Neural cell (in vitro differentiated cells): ENCODE measurements at regions not wholly inside any gene's neighbourhood (a gene's known extent, or its start where the extent isn't known, plus 50 kb on each side); places are given as distances from the start of the nearest gene placed in this dataset.

ENCODE experiments used
- H2AFZ ChIP-seq: fragments of 200-600, 300-800 bp; sonication (generic), shearing (Covaris generic); 2 replicates; pipeline ENCODE4 v1.6.0; 2014; ENCODE audit warnings: low read depth, mild to moderate bottlenecking, antibody characterized with exemption, low read length, moderate library complexity
- H3F3A ChIP-seq: fragments of 200-600 bp; shearing (Covaris generic); 2 replicates; pipeline ENCODE4 v1.6.1; 2016; ENCODE audit warnings: mild to moderate bottlenecking, moderate library complexity, mixed read lengths, antibody characterized with exemption, low read length; ENCODE audit not compliant: insufficient read depth, poor library complexity, severe bottlenecking
- H3K27ac ChIP-seq: fragments of 200-600, 300-800 bp; sonication (generic), shearing (Covaris generic); 2 replicates; pipeline ENCODE4 v1.5.1; 2014; ENCODE audit warnings: mild to moderate bottlenecking, low read length, moderate library complexity
- H3K27me3 ChIP-seq: fragments of 300-800, 200-600 bp; sonication (generic), shearing (Covaris generic); 2 replicates; pipeline ENCODE4 v1.6.0; 2014; ENCODE audit warnings: mild to moderate bottlenecking, low read depth, low read length, moderate library complexity; ENCODE audit not compliant: insufficient read depth
- H3K36me3 ChIP-seq: fragments of 300-800, 200-600 bp; sonication (generic), shearing (Covaris generic); 2 replicates; pipeline ENCODE4 v1.5.1; 2014; ENCODE audit warnings: mild to moderate bottlenecking, antibody characterized with exemption, low read length, moderate library complexity; ENCODE audit not compliant: insufficient read depth
- H3K4me2 ChIP-seq: fragments of 300-800, 200-600 bp; sonication (generic), shearing (Covaris generic); 2 replicates; pipeline ENCODE4 v1.6.0; 2014; ENCODE audit warnings: mild to moderate bottlenecking, low read length
- H3K4me3 ChIP-seq: fragments of 300-800, 200-600 bp; sonication (generic), shearing (Covaris generic); 2 replicates; pipeline ENCODE4 v1.5.1; 2014; ENCODE audit warnings: mild to moderate bottlenecking, low read length, moderate library complexity
- H3K79me2 ChIP-seq: fragments of 200-600 bp; shearing (Covaris generic); replicated peaks from 2 replicates; pipeline ENCODE4 v1.6.0; 2014; ENCODE audit warnings: mild to moderate bottlenecking, low read length, moderate library complexity; ENCODE audit not compliant: insufficient read depth
- H3K9ac ChIP-seq: fragments of 300-800, 200-600 bp; sonication (generic), shearing (Covaris generic); 2 replicates; pipeline ENCODE4 v1.6.1; 2016; ENCODE audit warnings: mild to moderate bottlenecking, low read length, mixed read lengths
- H3K9me2 ChIP-seq: fragments of 200-600 bp; shearing (Covaris generic); 2 replicates; pipeline ENCODE4 v1.6.1; 2016; ENCODE audit warnings: mild to moderate bottlenecking, low read length, mixed read lengths; ENCODE audit not compliant: insufficient read depth
- H3K9me3 ChIP-seq: fragments of 200-600, 300-800 bp; sonication (generic), shearing (Covaris generic); 2 replicates; pipeline ENCODE4 v1.6.1; 2016; ENCODE audit warnings: mild to moderate bottlenecking, mixed run types, low read length, moderate library complexity, mixed read lengths
- H4K20me1 ChIP-seq: fragments of 200-600 bp; shearing (Covaris generic); 2 replicates; pipeline ENCODE4 v1.6.1; 2016; ENCODE audit warnings: mild to moderate bottlenecking, mixed run types; ENCODE audit not compliant: insufficient read depth
- EP300 ChIP-seq: fragments of 450-650 bp; conservative IDR thresholded peaks from 2 replicates; pipeline ENCODE4 v1.6.1; 2014; ENCODE audit warnings: antibody characterized with exemption, mild to moderate bottlenecking, moderate library complexity; ENCODE audit not compliant: poor library complexity, severe bottlenecking
- EZH2 ChIP-seq: fragments of 200-600, 300-800 bp; shearing (Covaris generic), sonication (generic); IDR thresholded peaks from 2 replicates; pipeline ENCODE4 v1.6.1; 2014; ENCODE audit warnings: antibody characterized with exemption, low read length, borderline replicate concordance, mild to moderate bottlenecking; ENCODE audit not compliant: insufficient read depth, poor library complexity, severe bottlenecking
- MXI1 ChIP-seq: fragments of 450-650 bp; conservative IDR thresholded peaks from 2 replicates; pipeline ENCODE4 v1.6.1; 2014; ENCODE audit warnings: antibody characterized with exemption, mild to moderate bottlenecking; ENCODE audit not compliant: poor library complexity, severe bottlenecking
- POLR2AphosphoS5 ChIP-seq: IDR thresholded peaks from 2 replicates; pipeline ENCODE4 v1.6.1; 2012
- RAD21 ChIP-seq: fragments of 450-650 bp; conservative IDR thresholded peaks from 2 replicates; pipeline ENCODE4 v1.6.1; 2014; ENCODE audit warnings: antibody characterized with exemption, mild to moderate bottlenecking, moderate library complexity
- SMC3 ChIP-seq: fragments of 450-650 bp; conservative IDR thresholded peaks from 2 replicates; pipeline ENCODE4 v1.6.1; 2014; ENCODE audit warnings: antibody characterized with exemption, mild to moderate bottlenecking, moderate library complexity; ENCODE audit not compliant: poor library complexity
- TAF1 ChIP-seq: IDR thresholded peaks from 2 replicates; pipeline ENCODE4 v1.6.1; 2012; ENCODE audit warnings: low read depth
- TF ChIP-seq, protein P1 (sequence below): IDR thresholded peaks from 2 replicates; pipeline ENCODE4 v1.6.1; 2012; ENCODE audit warnings: borderline replicate concordance
- TF ChIP-seq, protein P2 (sequence below): fragments of 450-650 bp; IDR thresholded peaks from 2 replicates; pipeline ENCODE4 v1.5.1; 2014; ENCODE audit warnings: antibody characterized with exemption, mild to moderate bottlenecking, moderate library complexity; ENCODE audit not compliant: poor library complexity, severe bottlenecking

DNA sequence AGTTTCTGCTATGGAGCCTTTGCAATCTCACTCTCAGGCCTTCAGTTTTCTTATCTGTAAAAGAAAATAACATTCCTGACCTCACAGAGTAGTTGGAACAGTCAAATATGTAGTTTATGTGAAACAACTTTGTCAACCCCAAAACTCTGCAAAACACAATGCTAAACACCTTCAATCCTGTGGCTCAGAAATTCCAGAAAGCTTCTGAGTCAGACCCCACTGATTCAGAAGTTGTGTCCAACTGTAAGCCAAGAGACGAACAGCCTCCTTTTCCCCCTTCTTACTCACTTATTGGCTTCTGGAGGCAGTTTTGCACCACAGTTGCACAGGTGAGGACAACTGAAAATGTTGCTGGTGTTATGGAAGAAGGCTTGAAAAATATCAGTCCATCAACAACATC is 52.9 kb downstream of the TMSB4Y start:
- Histone ChIP-seq H3K36me3 (no peaks in the 10 kb centered on the region), H3K9me3 (no peaks in the 10 kb centered on the region), H2AFZ (no peak overlapping the region), H3F3A (no peaks in the 10 kb centered on the region), H3K4me2 (no peak overlapping the region), H3K27me3 (peaks cover 17% of the 10 kb centered on the region), H4K20me1 (no peaks in the 10 kb centered on the region), H3K27ac (no peak overlapping the region), H3K9ac (no peak overlapping the region), H3K79me2 (no peaks in the 10 kb centered on the region), H3K4me3 (no peak overlapping the region), H3K9me2 (no peaks in the 10 kb centered on the region)
- TF ChIP-seq, protein P1, sequence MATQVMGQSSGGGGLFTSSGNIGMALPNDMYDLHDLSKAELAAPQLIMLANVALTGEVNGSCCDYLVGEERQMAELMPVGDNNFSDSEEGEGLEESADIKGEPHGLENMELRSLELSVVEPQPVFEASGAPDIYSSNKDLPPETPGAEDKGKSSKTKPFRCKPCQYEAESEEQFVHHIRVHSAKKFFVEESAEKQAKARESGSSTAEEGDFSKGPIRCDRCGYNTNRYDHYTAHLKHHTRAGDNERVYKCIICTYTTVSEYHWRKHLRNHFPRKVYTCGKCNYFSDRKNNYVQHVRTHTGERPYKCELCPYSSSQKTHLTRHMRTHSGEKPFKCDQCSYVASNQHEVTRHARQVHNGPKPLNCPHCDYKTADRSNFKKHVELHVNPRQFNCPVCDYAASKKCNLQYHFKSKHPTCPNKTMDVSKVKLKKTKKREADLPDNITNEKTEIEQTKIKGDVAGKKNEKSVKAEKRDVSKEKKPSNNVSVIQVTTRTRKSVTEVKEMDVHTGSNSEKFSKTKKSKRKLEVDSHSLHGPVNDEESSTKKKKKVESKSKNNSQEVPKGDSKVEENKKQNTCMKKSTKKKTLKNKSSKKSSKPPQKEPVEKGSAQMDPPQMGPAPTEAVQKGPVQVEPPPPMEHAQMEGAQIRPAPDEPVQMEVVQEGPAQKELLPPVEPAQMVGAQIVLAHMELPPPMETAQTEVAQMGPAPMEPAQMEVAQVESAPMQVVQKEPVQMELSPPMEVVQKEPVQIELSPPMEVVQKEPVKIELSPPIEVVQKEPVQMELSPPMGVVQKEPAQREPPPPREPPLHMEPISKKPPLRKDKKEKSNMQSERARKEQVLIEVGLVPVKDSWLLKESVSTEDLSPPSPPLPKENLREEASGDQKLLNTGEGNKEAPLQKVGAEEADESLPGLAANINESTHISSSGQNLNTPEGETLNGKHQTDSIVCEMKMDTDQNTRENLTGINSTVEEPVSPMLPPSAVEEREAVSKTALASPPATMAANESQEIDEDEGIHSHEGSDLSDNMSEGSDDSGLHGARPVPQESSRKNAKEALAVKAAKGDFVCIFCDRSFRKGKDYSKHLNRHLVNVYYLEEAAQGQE: no peak
- TF ChIP-seq EZH2 (no peak), TAF1 (no peak), EP300 (no peak), RAD21 (no peak)

DNA sequence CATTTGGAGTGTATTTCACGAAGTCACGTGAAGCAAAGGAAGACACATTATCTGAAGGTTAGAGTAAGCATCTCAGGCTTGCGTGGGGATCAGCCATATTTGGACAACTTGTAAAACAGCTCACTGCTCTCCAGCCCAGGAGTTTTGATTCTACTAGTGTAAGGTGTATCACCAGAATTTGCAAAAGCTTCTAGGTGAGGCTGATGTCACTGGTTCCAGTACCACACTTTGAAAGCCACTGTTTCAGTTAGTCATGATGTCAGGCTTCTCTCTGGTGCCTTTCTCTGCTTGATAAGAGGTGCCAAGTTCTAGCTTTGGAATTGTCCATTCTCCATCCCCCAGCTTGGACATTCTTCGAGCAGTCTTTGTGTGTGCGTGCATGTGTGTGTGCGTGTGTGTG is 62.3 kb downstream of the TMSB4Y start:
- no peaks in the 10 kb centered on the region for H3K9me2 ChIP-seq
- H3K4me2 ChIP-seq: no peak overlapping the region
- H3K9ac ChIP-seq: no peak overlapping the region
- no peaks in the 10 kb centered on the region for H3K79me2 ChIP-seq
- H3K27ac ChIP-seq: no peak overlapping the region
- TF ChIP-seq SMC3: no peak
- TF ChIP-seq, protein P1: no peak
- TF ChIP-seq, protein P2, sequence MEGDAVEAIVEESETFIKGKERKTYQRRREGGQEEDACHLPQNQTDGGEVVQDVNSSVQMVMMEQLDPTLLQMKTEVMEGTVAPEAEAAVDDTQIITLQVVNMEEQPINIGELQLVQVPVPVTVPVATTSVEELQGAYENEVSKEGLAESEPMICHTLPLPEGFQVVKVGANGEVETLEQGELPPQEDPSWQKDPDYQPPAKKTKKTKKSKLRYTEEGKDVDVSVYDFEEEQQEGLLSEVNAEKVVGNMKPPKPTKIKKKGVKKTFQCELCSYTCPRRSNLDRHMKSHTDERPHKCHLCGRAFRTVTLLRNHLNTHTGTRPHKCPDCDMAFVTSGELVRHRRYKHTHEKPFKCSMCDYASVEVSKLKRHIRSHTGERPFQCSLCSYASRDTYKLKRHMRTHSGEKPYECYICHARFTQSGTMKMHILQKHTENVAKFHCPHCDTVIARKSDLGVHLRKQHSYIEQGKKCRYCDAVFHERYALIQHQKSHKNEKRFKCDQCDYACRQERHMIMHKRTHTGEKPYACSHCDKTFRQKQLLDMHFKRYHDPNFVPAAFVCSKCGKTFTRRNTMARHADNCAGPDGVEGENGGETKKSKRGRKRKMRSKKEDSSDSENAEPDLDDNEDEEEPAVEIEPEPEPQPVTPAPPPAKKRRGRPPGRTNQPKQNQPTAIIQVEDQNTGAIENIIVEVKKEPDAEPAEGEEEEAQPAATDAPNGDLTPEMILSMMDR: no peak
- no peak for TF ChIP-seq RAD21
- TF ChIP-seq EZH2: no peak
- no peak for TF ChIP-seq TAF1
- no peak for TF ChIP-seq MXI1
- TF ChIP-seq EP300: no peak
- no peak for TF ChIP-seq POLR2AphosphoS5
- H3K9me3 ChIP-seq: no peaks in the 10 kb centered on the region
- no peak overlapping the region for H2AFZ ChIP-seq
- no peaks in the 10 kb centered on the region for H3F3A ChIP-seq
- no peaks in the 10 kb centered on the region for H3K27me3 ChIP-seq
- no peaks in the 10 kb centered on the region for H3K36me3 ChIP-seq
- H4K20me1 ChIP-seq: no peaks in the 10 kb centered on the region
- no peak overlapping the region for H3K4me3 ChIP-seq
